Central memory CD8-positive, alpha-beta T cell (primary cell): ENCODE measurements at regions not wholly inside any gene's neighbourhood (a gene's known extent, or its start where the extent isn't known, plus 50 kb on each side); places are given as distances from the start of the nearest gene placed in this dataset.

Experiments
- ATAC-seq: fragments of 150-1000 bp; cut with Tn5 transposase; replicated peaks from 2 replicates; pipeline ENCODE4 v1.10.0; 2022; ENCODE audit warnings: mild to moderate bottlenecking, moderate FRiP score, moderate number of reproducible peaks; ENCODE audit not compliant: poor library complexity, severe bottlenecking; ENCODE audit errors: extremely low read depth
- DNase-seq, 2 donors: peaks; one replicate each; pipeline ENCODE4 v3.0.0; 2021; ENCODE audit warnings: low spot score in 2 of 2
- H3K27ac Mint-ChIP-seq: one replicate; pipeline ENCODE4 v1.8.0; 2022; ENCODE audit warnings: low read depth, mild to moderate bottlenecking, moderate library complexity, mixed read lengths
- H3K27me3 Mint-ChIP-seq: one replicate; pipeline ENCODE4 v1.8.0; 2022; ENCODE audit warnings: mixed read lengths
- H3K36me3 Mint-ChIP-seq: one replicate; pipeline ENCODE4 v1.8.0; 2022; ENCODE audit warnings: mild to moderate bottlenecking, moderate library complexity, mixed read lengths; ENCODE audit not compliant: insufficient read depth
- H3K4me1 Mint-ChIP-seq: one replicate; pipeline ENCODE4 v1.8.0; 2022; ENCODE audit warnings: mixed read lengths
- H3K4me3 Mint-ChIP-seq: one replicate; pipeline ENCODE4 v1.8.0; 2022; ENCODE audit warnings: mild to moderate bottlenecking, moderate library complexity, mixed read lengths
- H3K9me3 Mint-ChIP-seq: one replicate; pipeline ENCODE4 v1.8.0; 2022; ENCODE audit warnings: mixed read lengths

DNA sequence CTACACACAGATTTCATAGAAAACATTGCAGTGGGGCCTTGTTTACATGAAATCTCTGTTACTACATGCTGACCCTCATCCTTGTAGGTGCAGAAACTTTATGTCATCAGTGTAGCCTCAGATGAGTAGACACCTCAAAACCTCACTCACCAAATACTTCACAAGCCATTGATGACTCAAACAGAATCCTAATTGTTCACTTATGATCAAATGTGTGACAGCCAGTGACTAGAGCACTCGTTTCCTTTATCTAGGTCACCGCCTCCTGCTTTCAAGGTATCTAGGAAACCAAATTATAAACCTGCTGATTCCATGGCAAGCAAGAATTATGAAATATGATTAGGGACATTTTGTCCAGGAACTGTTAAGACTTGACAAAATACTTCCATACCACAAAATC, 255.8 kb upstream of the GPRIN3 start:
- H3K36me3 Mint-ChIP-seq: no peaks in the 10 kb centered on the region
- H3K4me1 Mint-ChIP-seq: no peaks in the 10 kb centered on the region
- H3K27me3 Mint-ChIP-seq: peaks cover 20% of the 10 kb centered on the region
- DNase-seq: no peak
- peak; percentile 19 for ATAC-seq
- H3K9me3 Mint-ChIP-seq: no peaks in the 10 kb centered on the region
- no peak overlapping the region for H3K4me3 Mint-ChIP-seq
- no peak overlapping the region for H3K27ac Mint-ChIP-seq

DNA sequence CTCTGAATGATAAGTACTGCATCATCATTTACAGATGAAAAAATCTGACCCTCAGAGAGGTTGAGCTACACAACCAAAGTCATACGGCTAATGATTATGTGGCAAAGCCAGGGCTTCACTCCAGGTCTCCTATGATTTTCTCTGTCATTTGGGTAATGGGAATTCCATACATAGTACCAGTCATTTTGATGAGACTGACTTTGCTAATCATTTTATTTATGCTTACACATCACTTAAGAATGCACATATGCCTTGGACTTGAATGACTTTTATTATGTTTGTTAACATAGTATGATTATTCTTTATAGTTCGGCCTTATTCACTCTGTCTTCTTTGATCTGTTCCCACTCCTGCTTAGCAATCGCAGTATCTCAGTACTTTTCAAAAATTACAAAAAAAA, 255.1 kb upstream of the GPRIN3 start:
- no peak for DNase-seq
- H3K9me3 Mint-ChIP-seq: no peaks in the 10 kb centered on the region
- no peaks in the 10 kb centered on the region for H3K4me1 Mint-ChIP-seq
- ATAC-seq: no peak
- peaks cover 14% of the 10 kb centered on the region for H3K27me3 Mint-ChIP-seq
- no peaks in the 10 kb centered on the region for H3K36me3 Mint-ChIP-seq
- H3K27ac Mint-ChIP-seq: no peak overlapping the region
- no peak overlapping the region for H3K4me3 Mint-ChIP-seq

GRCh38 chr4:89561048-89561447, 253.4 kb upstream of the GPRIN3 start:
- Mint-ChIP-seq H3K9me3 (no peaks in the 10 kb centered on the region), H3K4me1 (no peaks in the 10 kb centered on the region), H3K4me3 (no peak overlapping the region), H3K27me3 (no peaks in the 10 kb centered on the region), H3K36me3 (peaks cover 2% of the 10 kb centered on the region), H3K27ac (no peak overlapping the region)
- DNase-seq: no peak
- no peak for ATAC-seq

GRCh38 chr4:89558147-89558546, 250.5 kb upstream of the GPRIN3 start:
- Mint-ChIP-seq H3K9me3 (no peaks in the 10 kb centered on the region), H3K36me3 (peaks cover 2% of the 10 kb centered on the region), H3K27ac (no peak overlapping the region), H3K27me3 (no peaks in the 10 kb centered on the region), H3K4me1 (no peaks in the 10 kb centered on the region), H3K4me3 (no peak overlapping the region)
- no peak for DNase-seq
- no peak for ATAC-seq

GRCh38 chr4:89556601-89557305, 249.2 kb upstream of the GPRIN3 start:
- H3K27ac Mint-ChIP-seq: no peak overlapping the region
- H3K36me3 Mint-ChIP-seq: peaks cover 2% of the 10 kb centered on the region
- no peaks in the 10 kb centered on the region for H3K9me3 Mint-ChIP-seq
- H3K27me3 Mint-ChIP-seq: no peaks in the 10 kb centered on the region
- DNase-seq (no peak), ATAC-seq (no peak)
- no peak overlapping the region for H3K4me3 Mint-ChIP-seq
- H3K4me1 Mint-ChIP-seq: no peaks in the 10 kb centered on the region

DNA sequence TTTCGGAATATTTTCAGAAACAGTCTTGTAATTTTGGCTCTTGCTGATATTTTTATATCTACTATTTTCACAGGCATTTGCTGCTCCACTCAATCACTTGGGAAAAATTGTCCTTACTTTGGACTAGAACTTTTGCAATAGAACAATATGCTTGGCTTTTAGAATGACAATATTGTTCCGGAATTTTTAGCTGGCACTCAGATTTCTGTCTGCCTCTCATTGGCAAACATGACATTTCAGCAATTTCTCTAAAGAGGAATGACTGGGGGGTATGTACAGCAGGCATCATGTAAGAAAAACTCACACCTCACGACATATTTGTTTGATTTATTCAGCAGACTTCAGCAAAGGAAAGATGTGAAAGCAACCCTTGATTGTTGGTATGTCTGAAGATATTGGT, 243.6 kb upstream of the GPRIN3 start:
- peaks cover 22% of the 10 kb centered on the region for H3K27me3 Mint-ChIP-seq
- H3K4me1 Mint-ChIP-seq: no peaks in the 10 kb centered on the region
- no peak for ATAC-seq
- no peaks in the 10 kb centered on the region for H3K36me3 Mint-ChIP-seq
- no peak overlapping the region for H3K27ac Mint-ChIP-seq
- H3K4me3 Mint-ChIP-seq: no peak overlapping the region
- peaks cover under 1% of the 10 kb centered on the region for H3K9me3 Mint-ChIP-seq
- DNase-seq: no peak

DNA sequence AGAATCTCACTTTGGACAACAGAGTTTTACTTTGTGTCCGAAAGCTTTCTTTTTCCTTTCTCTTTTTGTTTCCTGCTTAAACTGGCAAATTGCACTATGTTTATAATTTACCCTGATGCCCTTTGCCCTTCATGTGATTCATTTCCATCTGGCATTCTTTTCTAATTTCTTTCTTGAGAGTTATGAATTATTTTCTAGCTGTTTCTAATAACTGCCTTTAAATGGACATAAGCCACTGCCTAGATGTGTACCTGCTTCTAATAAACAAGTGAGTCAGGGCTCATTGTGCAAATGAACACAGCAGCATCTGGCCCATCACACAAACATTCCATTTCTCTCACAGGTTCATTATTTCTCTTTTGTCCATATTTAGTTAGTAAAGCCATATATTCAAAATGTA, 242.3 kb upstream of the GPRIN3 start:
- no peak overlapping the region for H3K27ac Mint-ChIP-seq
- no peaks in the 10 kb centered on the region for H3K36me3 Mint-ChIP-seq
- H3K9me3 Mint-ChIP-seq: peaks cover 7% of the 10 kb centered on the region
- H3K27me3 Mint-ChIP-seq: peaks cover 30% of the 10 kb centered on the region
- ATAC-seq: no peak
- DNase-seq: no peak
- no peaks in the 10 kb centered on the region for H3K4me1 Mint-ChIP-seq
- no peak overlapping the region for H3K4me3 Mint-ChIP-seq

GRCh38 chr4:89545315-89545714, 237.7 kb upstream of the GPRIN3 start:
- Mint-ChIP-seq H3K9me3 (peaks cover 17% of the 10 kb centered on the region), H3K36me3 (no peaks in the 10 kb centered on the region), H3K27me3 (peaks cover 44% of the 10 kb centered on the region), H3K4me3 (no peak overlapping the region), H3K27ac (no peak overlapping the region), H3K4me1 (no peaks in the 10 kb centered on the region)
- no peak for ATAC-seq
- no peak for DNase-seq

GRCh38 chr4:89541998-89542397, 234.4 kb upstream of the GPRIN3 start:
- Mint-ChIP-seq H3K27me3 (peaks cover 45% of the 10 kb centered on the region), H3K27ac (no peak overlapping the region), H3K9me3 (peaks cover 17% of the 10 kb centered on the region), H3K4me3 (no peak overlapping the region), H3K4me1 (no peaks in the 10 kb centered on the region), H3K36me3 (no peaks in the 10 kb centered on the region)
- ATAC-seq: no peak
- no peak for DNase-seq

DNA sequence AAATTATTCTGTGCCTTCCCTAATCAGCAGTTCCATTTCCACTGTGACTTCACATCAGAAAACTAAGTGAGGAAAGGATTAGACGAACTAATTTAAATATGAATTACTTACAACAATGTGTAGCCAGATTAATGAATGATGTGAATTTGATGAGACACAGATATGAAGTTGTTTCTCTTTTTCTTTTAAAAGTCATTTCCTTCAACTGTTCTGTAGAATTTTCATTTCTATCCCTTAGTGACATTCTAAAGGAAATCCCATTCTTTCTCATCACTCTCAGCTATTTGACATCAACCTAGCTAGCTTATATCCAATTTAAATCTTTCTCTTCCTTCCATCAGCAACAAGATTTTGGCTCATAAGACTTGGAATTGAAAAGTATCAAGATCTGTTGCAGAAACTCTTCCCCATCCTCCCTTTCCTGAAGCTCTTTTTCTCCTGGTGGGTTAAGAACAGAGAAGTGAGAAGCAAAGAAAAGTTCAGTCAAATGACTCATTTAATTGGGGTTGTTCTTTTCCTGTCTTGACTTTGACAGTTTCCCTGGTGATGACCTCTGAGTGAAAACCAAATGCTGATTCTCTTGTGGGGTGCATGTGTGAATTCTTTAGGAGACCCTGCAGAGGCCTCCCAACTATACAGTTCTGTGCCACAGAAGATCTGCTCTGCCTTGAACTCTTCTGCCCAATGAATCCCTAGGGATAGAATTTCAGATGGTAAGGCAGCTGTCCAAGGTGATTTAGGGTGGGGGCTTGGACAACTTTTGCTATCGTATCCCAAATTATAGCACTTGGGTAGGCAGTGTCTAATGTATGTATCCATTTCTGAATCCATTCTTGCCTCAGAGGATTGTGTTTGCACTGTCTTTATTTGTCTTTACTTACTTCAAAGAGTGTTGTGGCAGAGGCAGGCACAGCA, 232.5 kb upstream of the GPRIN3 start:
- H3K27me3 Mint-ChIP-seq: peaks cover 38% of the 10 kb centered on the region
- DNase-seq: no peak
- peaks cover 10% of the 10 kb centered on the region for H3K9me3 Mint-ChIP-seq
- no peaks in the 10 kb centered on the region for H3K36me3 Mint-ChIP-seq
- ATAC-seq: no peak
- no peak overlapping the region for H3K4me3 Mint-ChIP-seq
- no peak overlapping the region for H3K27ac Mint-ChIP-seq
- no peaks in the 10 kb centered on the region for H3K4me1 Mint-ChIP-seq

DNA sequence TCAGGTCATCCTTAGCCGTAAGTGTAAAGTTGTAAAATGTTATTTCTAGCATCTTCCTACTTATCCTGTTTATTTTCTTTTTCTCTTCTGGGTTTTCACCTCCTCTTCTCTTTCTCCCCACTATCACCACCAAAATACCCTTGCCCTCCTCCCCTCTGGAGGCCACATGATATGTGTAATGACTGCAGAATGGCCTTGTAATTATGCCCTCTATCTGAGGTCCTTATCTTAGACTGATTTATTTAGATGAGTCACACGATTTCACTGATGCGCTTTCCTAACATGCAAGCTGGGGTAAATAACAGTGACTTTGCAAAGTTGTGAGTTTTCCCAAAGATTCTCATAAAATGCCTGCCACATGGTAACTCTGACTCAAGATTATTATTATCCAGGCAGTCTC, 231.8 kb upstream of the GPRIN3 start:
- peaks cover 39% of the 10 kb centered on the region for H3K27me3 Mint-ChIP-seq
- no peak overlapping the region for H3K27ac Mint-ChIP-seq
- H3K36me3 Mint-ChIP-seq: no peaks in the 10 kb centered on the region
- peaks cover 10% of the 10 kb centered on the region for H3K9me3 Mint-ChIP-seq
- no peaks in the 10 kb centered on the region for H3K4me1 Mint-ChIP-seq
- DNase-seq (no peak), ATAC-seq (no peak)
- H3K4me3 Mint-ChIP-seq: no peak overlapping the region

DNA sequence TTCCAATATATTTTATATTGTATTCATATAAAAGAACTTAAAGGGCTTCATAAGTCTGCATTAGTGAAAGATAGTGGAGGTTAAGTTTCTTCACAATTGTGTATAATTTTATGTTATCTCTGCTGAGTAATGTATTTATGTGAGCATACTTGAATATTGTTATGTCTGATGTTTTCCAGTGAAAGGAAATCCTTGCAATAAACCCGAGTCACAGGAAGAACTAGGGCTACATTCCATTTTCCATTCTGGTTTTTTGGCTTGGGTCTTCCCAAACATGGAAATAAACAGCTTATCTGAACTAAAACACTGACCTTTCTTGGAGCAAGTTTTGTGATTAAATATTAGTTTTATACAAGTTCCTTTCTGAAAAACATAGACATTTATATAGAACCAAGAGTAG, 231.3 kb upstream of the GPRIN3 start:
- no peaks in the 10 kb centered on the region for H3K36me3 Mint-ChIP-seq
- H3K9me3 Mint-ChIP-seq: peaks cover 10% of the 10 kb centered on the region
- no peak overlapping the region for H3K27ac Mint-ChIP-seq
- no peaks in the 10 kb centered on the region for H3K4me1 Mint-ChIP-seq
- H3K4me3 Mint-ChIP-seq: no peak overlapping the region
- H3K27me3 Mint-ChIP-seq: peaks cover 39% of the 10 kb centered on the region
- ATAC-seq (no peak), DNase-seq (no peak)

DNA sequence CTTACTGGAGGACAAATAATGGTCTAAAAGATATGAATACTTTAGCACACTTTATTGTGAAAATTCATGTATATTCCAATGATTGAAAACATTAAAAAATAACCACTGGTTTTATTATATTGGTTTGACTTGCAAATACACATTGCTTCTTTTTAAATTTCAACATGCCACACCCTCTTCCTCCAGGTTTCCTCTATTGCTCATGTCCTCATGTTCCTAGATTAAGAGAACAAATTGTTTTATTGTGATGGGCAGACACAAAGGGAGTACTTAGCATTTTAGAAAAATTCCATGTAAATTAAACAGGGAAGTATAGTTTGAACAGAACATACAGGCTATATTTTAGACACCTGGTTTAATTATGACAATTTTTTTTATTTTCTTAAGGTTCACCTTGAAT, 230.6 kb upstream of the GPRIN3 start:
- no peak for ATAC-seq
- peaks cover 32% of the 10 kb centered on the region for H3K27me3 Mint-ChIP-seq

More for the DNA sequence above, 230.6 kb upstream of the GPRIN3 start:
- Mint-ChIP-seq H3K9me3 (peaks cover 4% of the 10 kb centered on the region), H3K27ac (no peak overlapping the region), H3K36me3 (no peaks in the 10 kb centered on the region), H3K4me3 (no peak overlapping the region), H3K4me1 (no peaks in the 10 kb centered on the region)
- no peak for DNase-seq
